Adrenal gland (tissue), 5 donors: ENCODE measurements at regions not wholly inside any gene's neighbourhood (a gene's known extent, or its start where the extent isn't known, plus 50 kb on each side); places are given as distances from the start of the nearest gene placed in this dataset.

Experiments
- CTCF ChIP-seq, 6 experiments: fragments of 450-650 bp in 4 of 6; fragments of 200-600 bp in 2 of 6; sonication (generic) in 1 of 6; IDR thresholded peaks; 1 replicate in 5 of 6; 2 replicates in 1 of 6; pipeline versions ENCODE4 v1.5.1 to v1.8.0; 2016 to 2021; ENCODE audit warnings: antibody characterized with exemption in 6 of 6, mild to moderate bottlenecking in 2 of 6, moderate library complexity in 1 of 6
- POLR2A ChIP-seq, 2 donors: fragments of 450-650 bp; IDR thresholded peaks; one replicate each; pipeline ENCODE4 v1.6.1; 2017; ENCODE audit warnings: antibody characterized with exemption in 2 of 2, mild to moderate bottlenecking in 2 of 2, moderate library complexity in 1 of 2
- donor health status: DM: no; HTN: no; CAD: no.

GRCh38 chr6:8361259-8361658 lies 74.1 kb downstream of the SLC35B3 start:
- TF ChIP-seq CTCF (IDR thresholded peaks at IDR 0.05), result no peak
- TF ChIP-seq POLR2A (IDR thresholded peaks at IDR 0.05), result no peak
